Spleen (tissue), 7 donors: ENCODE measurements at regions not wholly inside any gene's neighbourhood (a gene's known extent, or its start where the extent isn't known, plus 50 kb on each side); places are given as distances from the start of the nearest gene placed in this dataset.

Experiments
- CTCF ChIP-seq, 11 experiments: fragments of 200-600 bp in 7 of 11; fragments of 450-650 bp in 4 of 11; sonication (generic) in 4 of 11; IDR thresholded peaks in 8 of 11; conservative IDR thresholded peaks in 3 of 11; 1 replicate in 7 of 11; 2 replicates in 4 of 11; pipeline versions ENCODE4 v1.4.0 to v1.8.0; 2016 to 2021; ENCODE audit warnings: antibody characterized with exemption in 11 of 11, inconsistent platforms in 4 of 11, mild to moderate bottlenecking in 1 of 11
- POLR2A ChIP-seq, 3 donors: fragments of 450-650 bp; IDR thresholded peaks; one replicate each; pipeline ENCODE4 v1.5.1; 2017; ENCODE audit warnings: antibody characterized with exemption in 3 of 3, mild to moderate bottlenecking in 1 of 3
- POLR2AphosphoS5 ChIP-seq, 3 donors: sonication (generic); formaldehyde crosslinking; IDR thresholded peaks; one replicate each; pipeline ENCODE4 v1.5.1; 2017; ENCODE audit warnings: antibody characterized with exemption in 3 of 3
- donor health status: DM: no; HTN: no; CAD: no; lungs with moderate emphysema.
- donor health status: DM: no; HTN: no; CAD: no.
- donor health status: DM: no; HTN: no; CAD: no.

- TF ChIP-seq CTCF (IDR thresholded peaks at IDR 0.05 in 8 of 11, conservative IDR thresholded peaks at IDR 0.05 in 3 of 11) (no peak), POLR2A (IDR thresholded peaks at IDR 0.05) (no peak), POLR2AphosphoS5 (IDR thresholded peaks at IDR 0.05) (no peak)
Observed at GRCh38 chr2:234158812-234159211, 108.3 kb downstream of the SPP2 start.
